ENCODE measurements at regions not wholly inside any gene's neighbourhood (a gene's known extent, or its start where the extent isn't known, plus 50 kb on each side); places are given as distances from the start of the nearest gene placed in this dataset.

DNA sequence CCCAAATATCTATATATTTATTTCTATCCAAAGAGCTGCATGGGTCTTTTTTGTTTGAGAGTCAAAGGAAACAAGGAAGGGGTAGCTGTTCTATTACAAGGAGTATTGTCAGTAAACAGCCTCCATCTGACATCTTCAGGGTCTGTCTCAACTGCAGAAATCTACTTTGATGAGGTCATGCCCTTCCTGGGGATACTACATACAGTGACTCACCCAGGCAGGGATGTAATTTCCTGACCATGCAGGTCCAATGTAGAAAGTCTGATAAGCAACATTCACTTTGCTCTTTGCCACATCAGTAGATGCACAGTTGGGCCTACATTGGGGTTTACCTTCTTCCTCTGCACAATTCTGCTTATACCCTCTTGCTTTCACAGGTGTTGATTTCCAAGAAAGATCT is 165.5 kb downstream of the TLR4 start:
- TF ChIP-seq EP300 (conservative IDR thresholded peaks at IDR 0.05; ENCODE audit: poor library complexity, severe bottlenecking) (no peak), EZH2 (IDR thresholded peaks at IDR 0.05; ENCODE audit: borderline replicate concordance, insufficient read depth, low read length, poor library complexity, severe bottlenecking) (no peak), POLR2AphosphoS5 (IDR thresholded peaks at IDR 0.05) (no peak)
- TF ChIP-seq, protein P1, sequence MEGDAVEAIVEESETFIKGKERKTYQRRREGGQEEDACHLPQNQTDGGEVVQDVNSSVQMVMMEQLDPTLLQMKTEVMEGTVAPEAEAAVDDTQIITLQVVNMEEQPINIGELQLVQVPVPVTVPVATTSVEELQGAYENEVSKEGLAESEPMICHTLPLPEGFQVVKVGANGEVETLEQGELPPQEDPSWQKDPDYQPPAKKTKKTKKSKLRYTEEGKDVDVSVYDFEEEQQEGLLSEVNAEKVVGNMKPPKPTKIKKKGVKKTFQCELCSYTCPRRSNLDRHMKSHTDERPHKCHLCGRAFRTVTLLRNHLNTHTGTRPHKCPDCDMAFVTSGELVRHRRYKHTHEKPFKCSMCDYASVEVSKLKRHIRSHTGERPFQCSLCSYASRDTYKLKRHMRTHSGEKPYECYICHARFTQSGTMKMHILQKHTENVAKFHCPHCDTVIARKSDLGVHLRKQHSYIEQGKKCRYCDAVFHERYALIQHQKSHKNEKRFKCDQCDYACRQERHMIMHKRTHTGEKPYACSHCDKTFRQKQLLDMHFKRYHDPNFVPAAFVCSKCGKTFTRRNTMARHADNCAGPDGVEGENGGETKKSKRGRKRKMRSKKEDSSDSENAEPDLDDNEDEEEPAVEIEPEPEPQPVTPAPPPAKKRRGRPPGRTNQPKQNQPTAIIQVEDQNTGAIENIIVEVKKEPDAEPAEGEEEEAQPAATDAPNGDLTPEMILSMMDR (IDR thresholded peaks at IDR 0.05; ENCODE audit: poor library complexity, severe bottlenecking), result no peak

Data from neural cell (in vitro differentiated cells).